ENCODE measurements at regions not wholly inside any gene's neighbourhood (a gene's known extent, or its start where the extent isn't known, plus 50 kb on each side); places are given as distances from the start of the nearest gene placed in this dataset.

GRCh38 chr4:156692016-156692415, 279.6 kb downstream of the PDGFC start:
- Histone ChIP-seq H3K79me2 (no peaks in the 10 kb centered on the region), H3K4me3 (ENCODE audit: low read depth, low read length) (no peak overlapping the region), H2AFZ (peak overlapping the region; percentile 41), H3K9me3 (ENCODE audit: control insufficient read depth, low read length) (no peaks in the 10 kb centered on the region), H3K9ac (no peak overlapping the region), H3K36me3 (ENCODE audit: control insufficient read depth, insufficient read depth, low read length) (no peaks in the 10 kb centered on the region), H3K27ac (peak overlapping the region; percentile 89), H3K4me1 (peaks cover 13% of the 10 kb centered on the region), H3K27me3 (ENCODE audit: control insufficient read depth, insufficient read depth, low read length) (no peaks in the 10 kb centered on the region), H3K4me2 (ENCODE audit: low read length) (no peak overlapping the region)
- no peak for TF ChIP-seq CTCF (IDR thresholded peaks at IDR 0.05)

GRCh38 chr4:156690572-156690971, 281.0 kb downstream of the PDGFC start:
- no peak overlapping the region for H3K4me2 ChIP-seq (ENCODE audit: low read length)
- H3K36me3 ChIP-seq (ENCODE audit: control insufficient read depth, insufficient read depth, low read length) = no peaks in the 10 kb centered on the region
- no peak overlapping the region for H2AFZ ChIP-seq
- H3K27ac ChIP-seq = no peak overlapping the region
- no peaks in the 10 kb centered on the region for H3K79me2 ChIP-seq
- H3K4me1 ChIP-seq = peaks cover 15% of the 10 kb centered on the region
- no peak for TF ChIP-seq CTCF (IDR thresholded peaks at IDR 0.05)
- H3K4me3 ChIP-seq (ENCODE audit: low read depth, low read length) = no peak overlapping the region
- no peak overlapping the region for H3K9ac ChIP-seq
- no peaks in the 10 kb centered on the region for H3K9me3 ChIP-seq (ENCODE audit: control insufficient read depth, low read length)
- H3K27me3 ChIP-seq (ENCODE audit: control insufficient read depth, insufficient read depth, low read length) = no peaks in the 10 kb centered on the region

- Histone ChIP-seq H2AFZ (peak overlapping the region; percentile 41), H3K9me3 (ENCODE audit: control insufficient read depth, low read length) (no peaks in the 10 kb centered on the region), H3K4me2 (ENCODE audit: low read length) (no peak overlapping the region), H3K9ac (no peak overlapping the region), H3K4me3 (ENCODE audit: low read depth, low read length) (no peak overlapping the region), H3K27me3 (ENCODE audit: control insufficient read depth, insufficient read depth, low read length) (no peaks in the 10 kb centered on the region), H3K36me3 (ENCODE audit: control insufficient read depth, insufficient read depth, low read length) (no peaks in the 10 kb centered on the region), H3K4me1 (peaks cover 4% of the 10 kb centered on the region), H3K79me2 (no peaks in the 10 kb centered on the region), H3K27ac (peak overlapping the region; percentile 55)
- TF ChIP-seq CTCF (IDR thresholded peaks at IDR 0.05) = no peak
Measured at GRCh38 chr4:156686120-156686519, 285.5 kb downstream of the PDGFC start.

DNA sequence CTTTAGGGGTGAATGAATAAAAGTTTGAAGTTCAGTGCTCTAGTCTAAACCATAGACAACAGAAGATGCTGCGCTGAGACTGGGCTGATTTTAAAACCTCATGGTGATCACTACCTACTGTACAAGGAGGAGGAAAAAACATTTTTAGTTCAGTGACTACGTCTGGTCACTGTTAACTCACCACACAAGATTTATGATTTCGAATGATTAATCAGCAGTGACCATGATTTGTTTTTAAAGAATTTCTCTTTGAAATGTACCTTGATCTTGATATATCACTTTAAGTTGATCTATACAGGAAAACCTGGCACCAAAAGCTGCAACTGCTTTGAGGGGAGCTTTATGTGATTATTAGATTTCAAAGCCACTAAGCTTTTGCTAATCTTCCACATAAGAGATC, 286.3 kb downstream of the PDGFC start:
- Histone ChIP-seq H3K79me2 (no peaks in the 10 kb centered on the region), H3K4me2 (ENCODE audit: low read length) (no peak overlapping the region), H3K4me3 (ENCODE audit: low read depth, low read length) (no peak overlapping the region), H3K27ac (peak overlapping the region; percentile 55), H3K36me3 (ENCODE audit: control insufficient read depth, insufficient read depth, low read length) (no peaks in the 10 kb centered on the region), H3K4me1 (peaks cover 4% of the 10 kb centered on the region), H2AFZ (peak overlapping the region; percentile 41), H3K9me3 (ENCODE audit: control insufficient read depth, low read length) (no peaks in the 10 kb centered on the region), H3K27me3 (ENCODE audit: control insufficient read depth, insufficient read depth, low read length) (no peaks in the 10 kb centered on the region), H3K9ac (no peak overlapping the region)
- no peak for TF ChIP-seq CTCF (IDR thresholded peaks at IDR 0.05)

DNA sequence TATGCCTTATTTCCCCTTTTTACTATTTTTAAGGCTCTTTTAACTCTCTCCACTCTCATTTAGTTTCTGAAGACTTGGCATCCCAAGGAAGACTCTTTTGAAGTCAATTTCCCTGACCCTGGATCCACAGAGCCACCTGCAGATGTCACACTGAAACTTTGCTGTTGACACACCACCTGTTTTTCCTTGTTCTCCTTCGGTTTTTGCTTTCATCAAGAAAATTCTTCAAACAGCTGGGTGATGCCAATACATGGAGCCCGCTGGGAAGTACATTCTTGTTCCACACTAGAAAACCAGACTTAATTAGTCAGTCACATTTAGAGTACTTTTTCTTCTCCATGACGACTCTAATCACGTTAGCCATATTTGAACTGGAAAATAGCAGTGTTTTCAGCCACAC, 293.9 kb downstream of the PDGFC start:
- H3K27me3 ChIP-seq (ENCODE audit: control insufficient read depth, insufficient read depth, low read length) = no peaks in the 10 kb centered on the region
- no peaks in the 10 kb centered on the region for H3K4me1 ChIP-seq
- no peak for TF ChIP-seq CTCF (IDR thresholded peaks at IDR 0.05)
- no peak overlapping the region for H3K9ac ChIP-seq
- H2AFZ ChIP-seq = peak overlapping the region; percentile 22
- H3K9me3 ChIP-seq (ENCODE audit: control insufficient read depth, low read length) = no peaks in the 10 kb centered on the region
- H3K4me3 ChIP-seq (ENCODE audit: low read depth, low read length) = no peak overlapping the region
- H3K36me3 ChIP-seq (ENCODE audit: control insufficient read depth, insufficient read depth, low read length) = no peaks in the 10 kb centered on the region
- H3K79me2 ChIP-seq = no peaks in the 10 kb centered on the region
- H3K27ac ChIP-seq = no peak overlapping the region
- H3K4me2 ChIP-seq (ENCODE audit: low read length) = no peak overlapping the region

Measured in parathyroid adenoma (tissue), 2 donors.